Thymus (tissue), 11 donors: ENCODE measurements at regions not wholly inside any gene's neighbourhood (a gene's known extent, or its start where the extent isn't known, plus 50 kb on each side); places are given as distances from the start of the nearest gene placed in this dataset.

Source experiments
- DNase-seq, 9 donors: peaks; one replicate each; pipeline ENCODE4 v3.0.0-alpha.2; 2013; ENCODE audit warnings: low spot score in 9 of 9, low read depth in 6 of 9, missing footprints in 1 of 9
- H3K27ac ChIP-seq, 2 donors: one replicate each; pipeline ENCODE4 v1.5.1; 2013; ENCODE audit warnings: control low read depth in 1 of 2, low read depth in 1 of 2, low read length in 1 of 2, mild to moderate bottlenecking in 1 of 2, moderate library complexity in 1 of 2
- H3K27me3 ChIP-seq, 2 donors: one replicate each; pipeline ENCODE4 v1.5.1; 2013; ENCODE audit warnings: low read length in 1 of 2; ENCODE audit not compliant: control insufficient read depth in 2 of 2, insufficient read depth in 1 of 2
- H3K36me3 ChIP-seq, 2 donors: one replicate each; pipeline ENCODE4 v1.5.1; 2013; ENCODE audit warnings: low read length in 1 of 2, mild to moderate bottlenecking in 1 of 2, moderate library complexity in 1 of 2; ENCODE audit not compliant: control insufficient read depth in 2 of 2, insufficient read depth in 2 of 2
- H3K4me1 ChIP-seq, 2 donors: one replicate each; pipeline ENCODE4 v1.5.1; 2013; ENCODE audit warnings: low read length in 2 of 2; ENCODE audit not compliant: control insufficient read depth in 2 of 2, insufficient read depth in 2 of 2
- H3K4me3 ChIP-seq, 2 donors: one replicate each; pipeline ENCODE4 v1.5.1; 2013; ENCODE audit warnings: low read length in 2 of 2, control low read depth in 1 of 2, mild to moderate bottlenecking in 1 of 2
- H3K9me3 ChIP-seq, 2 donors: one replicate each; pipeline ENCODE4 v1.5.1; 2013; ENCODE audit warnings: low read length in 1 of 2, mild to moderate bottlenecking in 1 of 2; ENCODE audit not compliant: control insufficient read depth in 2 of 2, insufficient read depth in 1 of 2
- WGBS: extraction: QIAGEN DNeasy Blood & Tissue Kit; methylation state at CpG from one replicate; pipeline ENCODE4 v1.1.7; 2013; 5-methylcytosine and 5-hydroxymethylcytosine counted together
- donor health status: healthy.

DNA sequence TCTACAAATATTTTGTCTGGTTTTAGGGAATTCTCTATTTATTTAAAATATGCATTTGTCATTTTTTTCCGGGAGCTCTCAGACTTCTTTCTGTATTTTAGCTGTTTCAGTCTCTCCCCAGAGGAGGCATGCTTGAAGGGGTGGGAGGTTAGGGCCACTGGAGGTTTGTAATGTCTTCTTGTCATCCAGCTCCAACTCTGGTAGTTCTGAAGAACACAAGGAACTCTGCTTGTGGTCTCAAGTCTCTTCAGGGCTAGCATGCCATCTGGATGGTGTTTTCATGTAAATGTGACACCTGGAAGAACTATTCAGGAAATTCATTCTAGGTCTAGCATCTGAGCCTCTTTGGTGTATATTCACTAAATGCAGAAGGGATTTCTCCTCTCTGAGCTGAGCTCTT is 518.4 kb upstream of the DCC start:
- H3K9me3 ChIP-seq: no peaks in the 10 kb centered on the region
- no peak for DNase-seq
- no peak overlapping the region for H3K4me3 ChIP-seq
- no peaks in the 10 kb centered on the region for H3K27me3 ChIP-seq
- H3K27ac ChIP-seq: no peak overlapping the region
- H3K36me3 ChIP-seq: no peaks in the 10 kb centered on the region
- 97% methylated on average over 1 of the region's 1 CpG for WGBS
- no peaks in the 10 kb centered on the region for H3K4me1 ChIP-seq

DNA sequence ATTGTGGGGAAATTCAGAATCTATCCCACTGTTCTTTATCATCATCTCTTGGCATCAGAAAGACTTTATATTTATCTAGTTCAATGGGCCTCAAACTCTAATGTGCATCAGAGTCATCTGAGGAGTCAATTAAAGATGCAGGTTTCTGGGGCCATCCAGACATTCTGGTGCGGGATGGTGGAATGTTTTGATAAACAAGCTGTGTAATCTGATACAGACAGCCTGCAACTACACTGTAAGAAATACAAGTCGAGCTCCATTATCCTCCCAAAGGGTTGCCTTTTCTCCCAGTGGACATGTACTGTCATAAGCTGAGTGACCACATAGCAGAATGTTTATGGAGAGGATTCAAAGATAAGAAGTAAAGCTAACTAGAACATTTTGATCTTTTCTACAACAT is 515.3 kb upstream of the DCC start:
- H3K36me3 ChIP-seq: no peaks in the 10 kb centered on the region
- H3K27me3 ChIP-seq: no peaks in the 10 kb centered on the region
- no peak overlapping the region for H3K27ac ChIP-seq
- no peaks in the 10 kb centered on the region for H3K9me3 ChIP-seq
- no peaks in the 10 kb centered on the region for H3K4me1 ChIP-seq
- no peak overlapping the region for H3K4me3 ChIP-seq
- DNase-seq: no peak
- WGBS: 55% methylated on average over 2 of the region's 2 CpGs

DNA sequence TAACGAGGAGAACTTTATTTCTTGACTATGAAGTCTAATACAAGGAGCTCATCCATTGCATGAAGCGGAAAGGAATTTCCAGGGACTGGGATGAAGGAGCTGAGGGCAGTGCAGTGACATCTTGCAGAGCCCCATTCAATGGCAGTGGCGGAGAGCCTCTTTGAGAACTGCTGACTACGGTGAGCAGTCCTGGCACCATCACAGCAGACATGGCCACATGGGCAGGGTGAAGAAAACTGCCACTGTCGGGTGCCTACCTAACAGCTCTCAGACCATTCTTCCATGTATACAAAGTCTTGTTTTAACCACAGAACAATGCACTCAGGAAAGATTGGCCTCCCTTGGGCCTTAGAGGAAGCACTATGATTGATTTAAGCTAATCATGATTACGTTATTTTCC is 506.1 kb upstream of the DCC start:
- 60% methylated on average over 6 of the region's 6 CpGs for WGBS
- no peaks in the 10 kb centered on the region for H3K4me1 ChIP-seq
- no peaks in the 10 kb centered on the region for H3K9me3 ChIP-seq
- no peak for DNase-seq
- no peak overlapping the region for H3K27ac ChIP-seq
- no peaks in the 10 kb centered on the region for H3K36me3 ChIP-seq
- H3K27me3 ChIP-seq: no peaks in the 10 kb centered on the region
- no peak overlapping the region for H3K4me3 ChIP-seq

DNA sequence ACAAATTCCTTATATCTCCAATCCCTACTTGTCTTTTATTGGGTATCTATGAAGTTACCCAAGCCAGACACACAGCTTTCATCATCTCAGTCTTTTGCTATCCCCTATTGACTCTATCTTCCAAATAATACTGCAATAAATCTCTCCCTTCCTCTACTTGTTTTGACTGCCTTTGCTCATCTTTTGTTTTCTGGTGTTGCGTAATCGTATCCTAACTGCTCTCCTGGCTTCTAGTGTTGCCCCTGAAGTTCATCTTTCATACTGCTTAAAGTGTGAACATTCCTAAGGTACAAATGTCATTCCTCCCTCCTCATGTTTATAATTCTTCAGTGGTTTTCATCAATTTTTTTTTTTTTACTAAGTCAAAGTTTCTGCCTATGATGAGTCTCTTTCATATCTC is 491.3 kb upstream of the DCC start:
- WGBS: 97% methylated on average over 2 of the region's 2 CpGs

DNA sequence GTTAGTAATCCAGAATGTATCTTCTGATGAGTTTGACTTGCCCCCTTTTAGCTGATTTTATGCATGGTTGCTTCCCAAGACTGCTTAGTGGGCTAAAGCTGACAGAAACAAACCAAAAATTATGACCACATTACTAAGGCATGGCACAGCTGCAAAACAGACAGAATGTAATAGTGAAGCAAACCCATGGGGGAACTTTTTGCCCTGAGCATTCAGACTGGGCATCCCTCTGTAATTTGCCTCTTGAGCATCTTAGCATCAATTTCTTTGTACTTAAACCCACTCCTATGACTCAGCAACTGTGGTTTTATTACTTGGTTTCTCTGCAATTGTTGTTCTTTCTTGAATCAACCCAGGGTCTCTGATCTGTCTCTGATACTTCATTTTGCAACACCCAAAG is 487.3 kb upstream of the DCC start:
- Histone ChIP-seq H3K27ac (no peak overlapping the region), H3K36me3 (no peaks in the 10 kb centered on the region)

More for the DNA sequence above, 491.3 kb upstream of the DCC start:
- no peak for DNase-seq
- no peaks in the 10 kb centered on the region for H3K27me3 ChIP-seq
- H3K9me3 ChIP-seq: no peaks in the 10 kb centered on the region
- H3K4me1 ChIP-seq: no peaks in the 10 kb centered on the region
- no peak overlapping the region for H3K4me3 ChIP-seq
- H3K27ac ChIP-seq: no peak overlapping the region
- H3K36me3 ChIP-seq: no peaks in the 10 kb centered on the region

DNA sequence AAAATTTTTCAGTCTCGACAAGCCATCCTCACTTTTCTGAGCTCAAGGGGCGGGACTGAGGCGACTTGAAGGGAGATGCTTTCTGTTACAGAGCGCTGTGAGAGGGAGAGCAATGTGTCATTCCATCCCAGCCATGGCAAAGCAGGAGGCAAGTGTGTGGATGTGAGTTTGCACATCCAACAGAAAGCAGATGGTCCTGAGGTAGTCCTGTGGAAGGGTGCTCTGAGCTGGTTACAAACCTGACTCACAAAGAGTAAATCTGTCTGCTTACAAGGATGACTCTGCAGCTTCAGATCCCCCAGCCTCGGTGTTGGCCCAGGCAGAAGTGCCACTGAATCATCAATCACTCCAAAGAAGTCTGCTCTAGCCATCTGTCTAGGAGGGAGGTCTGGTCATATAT is 482.0 kb upstream of the DCC start:
- Histone ChIP-seq H3K27me3 (no peaks in the 10 kb centered on the region), H3K4me3 (no peak overlapping the region), H3K36me3 (no peaks in the 10 kb centered on the region), H3K4me1 (no peaks in the 10 kb centered on the region), H3K9me3 (no peaks in the 10 kb centered on the region), H3K27ac (no peak overlapping the region)
- WGBS: 65% methylated on average over 5 of the region's 5 CpGs
- no peak for DNase-seq

More for the DNA sequence above, 487.3 kb upstream of the DCC start:
- Histone ChIP-seq H3K4me1 (no peaks in the 10 kb centered on the region), H3K9me3 (no peaks in the 10 kb centered on the region), H3K27me3 (no peaks in the 10 kb centered on the region), H3K4me3 (no peak overlapping the region)
- DNase-seq: no peak

DNA sequence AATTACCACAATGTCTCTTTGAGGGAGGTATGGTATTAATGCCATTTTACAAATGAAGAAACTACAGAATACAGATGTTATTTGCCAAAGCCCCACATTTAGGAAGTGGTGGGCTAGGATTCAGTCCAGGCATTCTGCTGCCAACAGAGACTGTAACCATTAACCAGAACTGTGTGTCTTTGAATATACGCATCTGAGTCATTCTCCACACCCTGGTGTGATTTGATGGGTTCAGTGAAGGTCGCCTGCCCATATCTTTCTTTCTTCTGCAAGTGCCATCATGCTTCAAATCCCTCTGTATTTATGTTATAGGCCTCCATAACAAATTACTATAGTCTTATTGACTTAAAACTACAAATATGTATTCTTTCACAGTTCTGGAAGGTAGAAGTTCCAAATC is 479.0 kb upstream of the DCC start:
- Histone ChIP-seq H3K9me3 (peaks cover 0 to 7% of the 10 kb centered on the region in 2 donors), H3K4me1 (no peaks in the 10 kb centered on the region), H3K27me3 (no peaks in the 10 kb centered on the region), H3K36me3 (no peaks in the 10 kb centered on the region), H3K27ac (no peak overlapping the region), H3K4me3 (no peak overlapping the region)
- WGBS: 88% methylated on average over 2 of the region's 2 CpGs
- no peak for DNase-seq

DNA sequence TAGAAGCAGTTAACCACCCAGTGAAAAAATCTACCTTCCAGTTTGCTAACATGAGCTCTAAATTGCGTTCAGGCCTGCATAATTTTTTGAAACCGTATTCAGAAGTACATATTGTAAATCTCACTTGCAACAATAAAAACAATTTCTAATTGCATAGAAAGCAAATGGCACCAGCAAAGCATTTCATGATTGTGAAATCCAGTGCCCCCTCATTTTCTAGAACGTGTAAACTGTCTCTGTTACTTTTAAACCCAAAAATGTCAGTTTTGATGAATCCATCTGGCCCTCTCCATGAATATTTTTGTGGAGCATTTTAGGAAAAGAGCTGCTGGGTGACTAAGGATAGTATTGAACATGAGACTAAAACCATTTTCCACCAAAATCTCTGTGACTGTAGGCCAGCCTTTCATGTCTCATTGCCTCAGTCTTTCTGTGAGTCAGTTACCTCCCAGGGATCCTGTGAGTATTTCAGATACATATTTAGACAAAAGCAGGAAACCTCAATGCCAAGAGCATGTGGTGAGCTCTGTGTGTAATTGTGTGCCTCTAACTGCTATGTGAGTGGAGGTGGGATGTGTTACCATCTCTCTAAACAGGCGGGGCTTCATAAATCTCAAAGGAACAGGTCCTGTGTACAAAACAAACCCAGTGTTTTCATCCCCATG is 477.8 kb upstream of the DCC start:
- Histone ChIP-seq H3K9me3 (peaks cover 0 to 7% of the 10 kb centered on the region in 2 donors), H3K36me3 (no peaks in the 10 kb centered on the region), H3K4me3 (no peak overlapping the region), H3K27me3 (no peaks in the 10 kb centered on the region), H3K4me1 (no peaks in the 10 kb centered on the region), H3K27ac (no peak overlapping the region)
- WGBS: 91% methylated on average over 4 of the region's 4 CpGs
- no peak for DNase-seq

DNA sequence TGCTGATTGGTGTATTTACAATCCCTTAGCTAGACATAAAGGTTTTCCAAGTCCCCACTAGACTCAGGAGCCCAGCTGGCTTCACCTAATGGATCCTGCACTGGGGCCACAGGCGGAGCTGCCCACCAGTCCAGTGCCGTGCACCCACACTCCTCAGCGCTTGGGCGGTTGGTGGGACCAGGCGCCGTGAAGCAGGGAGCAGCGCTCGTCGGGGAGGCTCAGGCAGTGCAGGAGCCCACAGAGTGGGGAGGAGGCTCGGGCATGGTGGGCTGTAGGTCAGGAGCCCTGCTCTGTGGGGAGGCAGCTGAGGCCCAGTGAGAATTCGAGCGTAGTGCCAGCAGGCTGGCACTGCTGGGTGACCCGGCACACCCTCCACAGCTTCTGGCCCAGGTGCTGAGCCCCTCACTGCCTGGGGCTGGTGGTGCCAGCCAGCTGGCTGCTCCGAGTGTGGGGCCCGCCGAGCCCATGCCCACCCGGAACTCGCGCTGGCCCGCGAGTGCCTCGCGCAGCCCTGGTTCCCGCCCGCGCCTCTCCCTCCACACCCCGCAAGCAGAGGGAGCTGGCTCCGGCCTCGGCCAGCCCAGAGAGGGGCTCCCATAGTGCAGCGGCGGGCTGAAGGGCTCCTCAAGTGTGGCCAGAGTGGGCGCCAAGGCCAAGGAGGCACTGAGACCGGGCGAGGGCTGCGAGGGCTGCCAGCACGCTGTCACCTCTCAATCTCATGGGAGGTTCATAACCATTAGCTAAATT is 475.6 kb upstream of the DCC start:
- no peaks in the 10 kb centered on the region for H3K36me3 ChIP-seq
- DNase-seq: no peak
- H3K27me3 ChIP-seq: no peaks in the 10 kb centered on the region
- no peak overlapping the region for H3K27ac ChIP-seq
- H3K4me1 ChIP-seq: no peaks in the 10 kb centered on the region
- peaks cover 0 to 7% of the 10 kb centered on the region in 2 donors for H3K9me3 ChIP-seq
- no peak overlapping the region for H3K4me3 ChIP-seq
- 93% methylated on average over 36 of the region's 36 CpGs for WGBS
